ENCODE measurements at regions not wholly inside any gene's neighbourhood (a gene's known extent, or its start where the extent isn't known, plus 50 kb on each side); places are given as distances from the start of the nearest gene placed in this dataset.

- TF ChIP-seq CTCF (IDR thresholded peaks at IDR 0.05; ENCODE audit: low read depth, low read length): no peak
- no peak for TF ChIP-seq EZH2phosphoT487 (IDR thresholded peaks at IDR 0.05; ENCODE audit: low read depth)
Observed at GRCh38 chr5:53360811-53361210, 119.6 kb upstream of the FST start.
